ENCODE measurements at regions not wholly inside any gene's neighbourhood (a gene's known extent, or its start where the extent isn't known, plus 50 kb on each side); places are given as distances from the start of the nearest gene placed in this dataset.
"Not testable (repeated sequence)": the region's sequence is repeated elsewhere in the genome, so short reads cannot be mapped to it uniquely, and the experiment has no call there.

- Histone ChIP-seq H3K36me3 (ENCODE audit: control insufficient read depth, insufficient read depth, low read length) (no peaks in the 10 kb centered on the region), H3K4me3 (ENCODE audit: low read depth, low read length) (no peak overlapping the region), H3K27me3 (ENCODE audit: control insufficient read depth, insufficient read depth, low read length) (no peaks in the 10 kb centered on the region), H3K27ac (ENCODE audit: low read depth, low read length) (no peak overlapping the region), H3K9me3 (ENCODE audit: control insufficient read depth, insufficient read depth, low read depth, low read length) (no peaks in the 10 kb centered on the region), H3K4me1 (ENCODE audit: control insufficient read depth, insufficient read depth, low read length) (no peaks in the 10 kb centered on the region), H3K9ac (ENCODE audit: low read length) (no peak overlapping the region)
These were observed 960.0 kb upstream of the PCDH20 start for GRCh38 chr13:62375653-62376052.

GRCh38 chr13:62371737-62372136 lies 956.1 kb upstream of the PCDH20 start:
- Histone ChIP-seq H3K9me3 (ENCODE audit: control insufficient read depth, insufficient read depth, low read depth, low read length) (peaks cover 9% of the 10 kb centered on the region), H3K4me3 (ENCODE audit: low read depth, low read length) (no peak overlapping the region), H3K36me3 (ENCODE audit: control insufficient read depth, insufficient read depth, low read length) (no peaks in the 10 kb centered on the region), H3K27ac (ENCODE audit: low read depth, low read length) (no peak overlapping the region), H3K27me3 (ENCODE audit: control insufficient read depth, insufficient read depth, low read length) (no peaks in the 10 kb centered on the region), H3K9ac (ENCODE audit: low read length) (no peak overlapping the region), H3K4me1 (ENCODE audit: control insufficient read depth, insufficient read depth, low read length) (no peaks in the 10 kb centered on the region)

- not testable (repeated sequence) for H3K9me3 ChIP-seq (ENCODE audit: control insufficient read depth, insufficient read depth, low read depth, low read length); H3K9ac ChIP-seq (ENCODE audit: low read length); H3K27ac ChIP-seq (ENCODE audit: low read depth, low read length); H3K36me3 ChIP-seq (ENCODE audit: control insufficient read depth, insufficient read depth, low read length); H3K4me3 ChIP-seq (ENCODE audit: low read depth, low read length); H3K4me1 ChIP-seq (ENCODE audit: control insufficient read depth, insufficient read depth, low read length); H3K27me3 ChIP-seq (ENCODE audit: control insufficient read depth, insufficient read depth, low read length)
These were observed 952.3 kb upstream of the PCDH20 start for GRCh38 chr13:62367971-62368370.

GRCh38 chr13:62360609-62361008 lies 945.0 kb upstream of the PCDH20 start:
- Histone ChIP-seq H3K27ac (ENCODE audit: low read depth, low read length) (no peak overlapping the region), H3K36me3 (ENCODE audit: control insufficient read depth, insufficient read depth, low read length) (no peaks in the 10 kb centered on the region), H3K9ac (ENCODE audit: low read length) (no peak overlapping the region), H3K4me3 (ENCODE audit: low read depth, low read length) (no peak overlapping the region), H3K9me3 (ENCODE audit: control insufficient read depth, insufficient read depth, low read depth, low read length) (no peaks in the 10 kb centered on the region), H3K27me3 (ENCODE audit: control insufficient read depth, insufficient read depth, low read length) (no peaks in the 10 kb centered on the region), H3K4me1 (ENCODE audit: control insufficient read depth, insufficient read depth, low read length) (peaks cover 9% of the 10 kb centered on the region)

GRCh38 chr13:62358646-62358932 lies 942.9 kb upstream of the PCDH20 start:
- H3K9me3 ChIP-seq (ENCODE audit: control insufficient read depth, insufficient read depth, low read depth, low read length): no peaks in the 10 kb centered on the region
- no peak overlapping the region for H3K4me3 ChIP-seq (ENCODE audit: low read depth, low read length)
- H3K9ac ChIP-seq (ENCODE audit: low read length): no peak overlapping the region
- peaks cover 9% of the 10 kb centered on the region for H3K4me1 ChIP-seq (ENCODE audit: control insufficient read depth, insufficient read depth, low read length)
- H3K36me3 ChIP-seq (ENCODE audit: control insufficient read depth, insufficient read depth, low read length): no peaks in the 10 kb centered on the region
- H3K27ac ChIP-seq (ENCODE audit: low read depth, low read length): no peak overlapping the region
- H3K27me3 ChIP-seq (ENCODE audit: control insufficient read depth, insufficient read depth, low read length): no peaks in the 10 kb centered on the region

GRCh38 chr13:62357887-62358645 lies 942.4 kb upstream of the PCDH20 start:
- Histone ChIP-seq H3K9ac (ENCODE audit: low read length) (no peak overlapping the region), H3K27me3 (ENCODE audit: control insufficient read depth, insufficient read depth, low read length) (no peaks in the 10 kb centered on the region), H3K4me1 (ENCODE audit: control insufficient read depth, insufficient read depth, low read length) (peaks cover 9% of the 10 kb centered on the region), H3K36me3 (ENCODE audit: control insufficient read depth, insufficient read depth, low read length) (no peaks in the 10 kb centered on the region), H3K4me3 (ENCODE audit: low read depth, low read length) (no peak overlapping the region), H3K9me3 (ENCODE audit: control insufficient read depth, insufficient read depth, low read depth, low read length) (no peaks in the 10 kb centered on the region), H3K27ac (ENCODE audit: low read depth, low read length) (no peak overlapping the region)

- H3K36me3 ChIP-seq (ENCODE audit: control insufficient read depth, insufficient read depth, low read length): no peaks in the 10 kb centered on the region
These were observed 941.3 kb upstream of the PCDH20 start for GRCh38 chr13:62356977-62357376.

GRCh38 chr13:62337109-62337880 lies 921.6 kb upstream of the PCDH20 start:
- Histone ChIP-seq H3K27ac (ENCODE audit: low read depth, low read length) (no peak overlapping the region), H3K9me3 (ENCODE audit: control insufficient read depth, insufficient read depth, low read depth, low read length) (no peaks in the 10 kb centered on the region), H3K4me3 (ENCODE audit: low read depth, low read length) (no peak overlapping the region), H3K27me3 (ENCODE audit: control insufficient read depth, insufficient read depth, low read length) (no peaks in the 10 kb centered on the region), H3K36me3 (ENCODE audit: control insufficient read depth, insufficient read depth, low read length) (no peaks in the 10 kb centered on the region), H3K4me1 (ENCODE audit: control insufficient read depth, insufficient read depth, low read length) (no peaks in the 10 kb centered on the region), H3K9ac (ENCODE audit: low read length) (no peak overlapping the region)

More at GRCh38 chr13:62356977-62357376, 941.3 kb upstream of the PCDH20 start:
- H3K4me3 ChIP-seq (ENCODE audit: low read depth, low read length): no peak overlapping the region
- no peak overlapping the region for H3K9ac ChIP-seq (ENCODE audit: low read length)
- H3K4me1 ChIP-seq (ENCODE audit: control insufficient read depth, insufficient read depth, low read length): peaks cover 9% of the 10 kb centered on the region
- H3K27ac ChIP-seq (ENCODE audit: low read depth, low read length): no peak overlapping the region
- H3K27me3 ChIP-seq (ENCODE audit: control insufficient read depth, insufficient read depth, low read length): no peaks in the 10 kb centered on the region
- no peaks in the 10 kb centered on the region for H3K9me3 ChIP-seq (ENCODE audit: control insufficient read depth, insufficient read depth, low read depth, low read length)

- no peak overlapping the region for H3K4me3 ChIP-seq (ENCODE audit: low read depth, low read length)
- H3K9me3 ChIP-seq (ENCODE audit: control insufficient read depth, insufficient read depth, low read depth, low read length): no peaks in the 10 kb centered on the region
- H3K4me1 ChIP-seq (ENCODE audit: control insufficient read depth, insufficient read depth, low read length): no peaks in the 10 kb centered on the region
- H3K27me3 ChIP-seq (ENCODE audit: control insufficient read depth, insufficient read depth, low read length): no peaks in the 10 kb centered on the region
- no peaks in the 10 kb centered on the region for H3K36me3 ChIP-seq (ENCODE audit: control insufficient read depth, insufficient read depth, low read length)
- no peak overlapping the region for H3K9ac ChIP-seq (ENCODE audit: low read length)
- no peak overlapping the region for H3K27ac ChIP-seq (ENCODE audit: low read depth, low read length)
These were observed 920.9 kb upstream of the PCDH20 start for GRCh38 chr13:62336507-62336906.

GRCh38 chr13:62333466-62333865 lies 917.8 kb upstream of the PCDH20 start:
- H3K4me3 ChIP-seq (ENCODE audit: low read depth, low read length): no peak overlapping the region
- no peak overlapping the region for H3K9ac ChIP-seq (ENCODE audit: low read length)
- no peaks in the 10 kb centered on the region for H3K4me1 ChIP-seq (ENCODE audit: control insufficient read depth, insufficient read depth, low read length)
- no peak overlapping the region for H3K27ac ChIP-seq (ENCODE audit: low read depth, low read length)
- H3K27me3 ChIP-seq (ENCODE audit: control insufficient read depth, insufficient read depth, low read length): no peaks in the 10 kb centered on the region
- no peaks in the 10 kb centered on the region for H3K36me3 ChIP-seq (ENCODE audit: control insufficient read depth, insufficient read depth, low read length)
- H3K9me3 ChIP-seq (ENCODE audit: control insufficient read depth, insufficient read depth, low read depth, low read length): no peaks in the 10 kb centered on the region

GRCh38 chr13:62331384-62331783 lies 915.7 kb upstream of the PCDH20 start:
- H3K4me3 ChIP-seq (ENCODE audit: low read depth, low read length): no peak overlapping the region
- H3K36me3 ChIP-seq (ENCODE audit: control insufficient read depth, insufficient read depth, low read length): no peaks in the 10 kb centered on the region
- H3K9me3 ChIP-seq (ENCODE audit: control insufficient read depth, insufficient read depth, low read depth, low read length): no peaks in the 10 kb centered on the region
- no peak overlapping the region for H3K27ac ChIP-seq (ENCODE audit: low read depth, low read length)
- H3K9ac ChIP-seq (ENCODE audit: low read length): no peak overlapping the region
- H3K27me3 ChIP-seq (ENCODE audit: control insufficient read depth, insufficient read depth, low read length): no peaks in the 10 kb centered on the region
- no peaks in the 10 kb centered on the region for H3K4me1 ChIP-seq (ENCODE audit: control insufficient read depth, insufficient read depth, low read length)
